ENCODE measurements at regions not wholly inside any gene's neighbourhood (a gene's known extent, or its start where the extent isn't known, plus 50 kb on each side); places are given as distances from the start of the nearest gene placed in this dataset.

- DNase-seq (ENCODE audit: low read depth) = no peak
- no peak for TF ChIP-seq CTCF (conservative IDR thresholded peaks at IDR 0.05; ENCODE audit: low read depth, low read length)
Observed at GRCh38 chr2:100767810-100768806, 51.8 kb upstream of the NPAS2 start.

More at GRCh38 chr2:100767810-100768806, 51.8 kb upstream of the NPAS2 start:
- no peak overlapping the region for H3K4me3 ChIP-seq (ENCODE audit: low read length)

All from retinal pigment epithelial cell (primary cell).